Endodermal cell (in vitro differentiated cells): ENCODE measurements at regions not wholly inside any gene's neighbourhood (a gene's known extent, or its start where the extent isn't known, plus 50 kb on each side); places are given as distances from the start of the nearest gene placed in this dataset.

ENCODE experiments used
- DNase-seq: peaks from one replicate; pipeline ENCODE4 v3.0.0-alpha.2; 2017
- H3K27ac ChIP-seq: 2 replicates; pipeline ENCODE4 v1.5.1; 2013; ENCODE audit warnings: mild to moderate bottlenecking, low read depth, low read length, moderate library complexity
- H3K27me3 ChIP-seq: 2 replicates; pipeline ENCODE4 v1.6.1; 2013; ENCODE audit warnings: mild to moderate bottlenecking, low read length, moderate library complexity; ENCODE audit not compliant: insufficient read depth, control insufficient read depth, poor library complexity, severe bottlenecking
- H3K36me3 ChIP-seq: 2 replicates; pipeline ENCODE4 v1.7.0; 2013; ENCODE audit warnings: mild to moderate bottlenecking, low read length, moderate library complexity; ENCODE audit not compliant: control insufficient read depth, insufficient read depth
- H3K4me1 ChIP-seq: one replicate; pipeline ENCODE4 v1.7.0; 2013; ENCODE audit warnings: low read length; ENCODE audit not compliant: control insufficient read depth, insufficient read depth
- H3K4me3 ChIP-seq: 2 replicates; pipeline ENCODE4 v1.5.1; 2013; ENCODE audit warnings: mild to moderate bottlenecking, low read length, moderate library complexity
- H3K9ac ChIP-seq: 2 replicates; pipeline ENCODE4 v1.6.1; 2013; ENCODE audit warnings: mild to moderate bottlenecking, low read length, moderate library complexity; ENCODE audit not compliant: poor library complexity, severe bottlenecking; ENCODE audit errors: extremely low read depth
- H3K9me3 ChIP-seq: 2 replicates; pipeline ENCODE4 v1.6.1; 2013; ENCODE audit warnings: mild to moderate bottlenecking, low read length, moderate library complexity; ENCODE audit not compliant: control insufficient read depth
- H3K27ac Mint-ChIP-seq: 2 replicates; pipeline ENCODE4 v1.8.0; 2020; ENCODE audit warnings: mixed read lengths
- H3K27me3 Mint-ChIP-seq: 2 replicates; pipeline ENCODE4 v1.8.0; 2021; ENCODE audit warnings: mild to moderate bottlenecking, mixed read lengths; ENCODE audit not compliant: insufficient read depth
- H3K36me3 Mint-ChIP-seq: 2 replicates; pipeline ENCODE4 v1.8.0; 2020; ENCODE audit warnings: low read depth, mixed read lengths
- H3K4me1 Mint-ChIP-seq: 2 replicates; pipeline ENCODE4 v1.8.0; 2020; ENCODE audit warnings: mixed read lengths
- H3K4me3 Mint-ChIP-seq: 2 replicates; pipeline ENCODE4 v1.8.0; 2020; ENCODE audit warnings: mild to moderate bottlenecking, moderate library complexity, mixed read lengths
- H3K9me3 Mint-ChIP-seq: 2 replicates; pipeline ENCODE4 v1.8.0; 2020; ENCODE audit warnings: mild to moderate bottlenecking, mixed read lengths
- CTCF ChIP-seq: fragments of 200-600 bp; sonication (generic); conservative IDR thresholded peaks from 2 replicates; pipeline ENCODE4 v1.5.0; 2021; ENCODE audit warnings: antibody characterized with exemption, mild to moderate bottlenecking
- whole genome bisulfite sequencing, 2 experiments: methylation state at CpG; one replicate each; pipeline versions ENCODE4 v1.1.5 to v1.1.7; 2013; ENCODE audit warnings: missing lambda C conversion rate in 2 of 2, mixed read lengths in 1 of 2; ENCODE audit not compliant: insufficient coverage in 1 of 2, insufficient read length in 1 of 2; 5-methylcytosine and 5-hydroxymethylcytosine counted together

- H3K27me3 ChIP-seq = no peaks in the 10 kb centered on the region
- Mint-ChIP-seq H3K27me3 (no peaks in the 10 kb centered on the region), H3K9me3 (peaks cover 9% of the 10 kb centered on the region), H3K4me3 (no peak overlapping the region), H3K36me3 (no peaks in the 10 kb centered on the region), H3K27ac (no peak overlapping the region), H3K4me1 (peaks cover 7% of the 10 kb centered on the region)
- H3K4me1 ChIP-seq = no peaks in the 10 kb centered on the region
- peaks cover 11% of the 10 kb centered on the region for H3K9me3 ChIP-seq
- TF ChIP-seq CTCF = no peak
- 97% methylated on average over 2 of the region's 2 CpGs; no CpG with 5 or more reads in 1 of the 2 experiments for WGBS, 2 experiments
- no peak overlapping the region for H3K4me3 ChIP-seq
- no peak for DNase-seq
- no peak overlapping the region for H3K27ac ChIP-seq
- H3K9ac ChIP-seq = no peak overlapping the region
- no peaks in the 10 kb centered on the region for H3K36me3 ChIP-seq
Measured at GRCh38 chr12:93311827-93312226, 65.9 kb upstream of the NUDT4 start.

GRCh38 chr12:93314177-93314497 is 63.6 kb upstream of the NUDT4 start:
- no peak overlapping the region for H3K27ac Mint-ChIP-seq
- H3K27me3 ChIP-seq = no peaks in the 10 kb centered on the region
- H3K36me3 ChIP-seq = no peaks in the 10 kb centered on the region
- peaks cover 3% of the 10 kb centered on the region for H3K9me3 Mint-ChIP-seq
- no peaks in the 10 kb centered on the region for H3K4me1 ChIP-seq
- H3K27ac ChIP-seq = no peak overlapping the region
- no peaks in the 10 kb centered on the region for H3K9me3 ChIP-seq
- H3K36me3 Mint-ChIP-seq = no peaks in the 10 kb centered on the region
- no peak for DNase-seq
- H3K4me3 ChIP-seq = no peak overlapping the region
- 87 to 93% methylated on average over 4 of the region's 4 CpGs for WGBS, 2 experiments
- H3K9ac ChIP-seq = no peak overlapping the region
- H3K4me3 Mint-ChIP-seq = no peak overlapping the region
- peaks cover 8% of the 10 kb centered on the region for H3K4me1 Mint-ChIP-seq
- H3K27me3 Mint-ChIP-seq = no peaks in the 10 kb centered on the region
- TF ChIP-seq CTCF = no peak

GRCh38 chr12:93315385-93315906 is 62.3 kb upstream of the NUDT4 start:
- Histone ChIP-seq H3K9me3 (no peaks in the 10 kb centered on the region), H3K4me1 (no peaks in the 10 kb centered on the region), H3K9ac (no peak overlapping the region), H3K4me3 (no peak overlapping the region), H3K27ac (no peak overlapping the region), H3K36me3 (no peaks in the 10 kb centered on the region), H3K27me3 (no peaks in the 10 kb centered on the region)
- 81 to 94% methylated on average over 4 to 9 of the region's 9 CpGs for WGBS, 2 experiments
- no peak for DNase-seq
- no peaks in the 10 kb centered on the region for H3K36me3 Mint-ChIP-seq
- TF ChIP-seq CTCF = no peak
- H3K4me3 Mint-ChIP-seq = no peak overlapping the region
- H3K27me3 Mint-ChIP-seq = no peaks in the 10 kb centered on the region
- H3K9me3 Mint-ChIP-seq = peaks cover 3% of the 10 kb centered on the region
- H3K4me1 Mint-ChIP-seq = peaks cover 8% of the 10 kb centered on the region
- no peak overlapping the region for H3K27ac Mint-ChIP-seq
